Hematopoietic multipotent progenitor cell treated with erythropoietin and hydrocortisone succinate and interleukin-3 and kit ligand, for 8 days (in vitro differentiated cells): ENCODE measurements at regions not wholly inside any gene's neighbourhood (a gene's known extent, or its start where the extent isn't known, plus 50 kb on each side); places are given as distances from the start of the nearest gene placed in this dataset.

Experiments used
- DNase-seq: peaks from one replicate; pipeline ENCODE4 v3.0.0-alpha.2; 2015

GRCh38 chr4:163622379-163623035 is 128.0 kb downstream of the TMA16 start:
- no peak for DNase-seq

DNA sequence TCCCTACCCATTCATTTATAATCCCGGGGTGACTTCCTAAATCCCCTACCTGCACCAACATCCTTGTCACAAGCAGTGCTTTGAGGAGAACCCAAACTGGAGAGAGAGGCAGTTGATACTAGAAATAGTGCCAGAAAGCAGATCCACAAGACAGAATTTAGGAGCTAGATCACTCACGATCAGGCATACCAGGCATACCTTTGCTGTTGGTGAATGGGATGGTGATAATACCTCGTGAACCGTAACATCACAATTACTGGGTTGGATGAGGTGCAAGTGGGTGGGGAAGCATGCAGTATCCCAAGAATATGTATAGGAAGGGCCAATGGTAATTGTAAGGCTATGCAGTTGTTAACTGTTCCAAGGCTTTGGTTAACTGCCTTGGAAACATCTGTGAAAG is 129.3 kb downstream of the TMA16 start:
- no peak for DNase-seq

- DNase-seq, result no peak
Observed at GRCh38 chr4:163624727-163625126, 130.2 kb downstream of the TMA16 start.

GRCh38 chr4:163631288-163631687 is 136.8 kb downstream of the TMA16 start:
- DNase-seq, result no peak

DNA sequence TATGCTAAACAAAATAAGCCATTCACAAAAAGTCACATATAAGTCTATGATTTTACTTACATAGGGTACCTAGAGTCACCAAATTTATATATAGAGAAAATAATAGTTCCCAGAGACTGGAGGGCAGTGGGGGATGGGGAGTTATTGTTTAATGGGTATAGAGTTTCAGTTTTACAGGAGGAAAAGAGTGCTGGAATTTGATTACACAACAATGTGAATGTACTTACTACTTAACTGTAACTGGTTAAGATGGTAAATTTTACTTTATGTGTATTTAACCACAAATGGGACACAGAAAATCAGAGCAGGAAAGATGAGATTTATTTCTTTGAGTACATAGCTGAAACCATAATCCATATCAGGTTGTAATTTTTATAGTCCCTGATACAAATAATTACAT is 144.4 kb downstream of the TMA16 start:
- no peak for DNase-seq

- no peak for DNase-seq
Observed at GRCh38 chr4:163649557-163650091, 155.1 kb downstream of the TMA16 start.

- DNase-seq, result no peak
Observed at GRCh38 chr4:163651761-163652160, 157.3 kb downstream of the TMA16 start.

- no peak for DNase-seq
Observed at GRCh38 chr4:163654621-163655020, 160.1 kb downstream of the TMA16 start.

DNA sequence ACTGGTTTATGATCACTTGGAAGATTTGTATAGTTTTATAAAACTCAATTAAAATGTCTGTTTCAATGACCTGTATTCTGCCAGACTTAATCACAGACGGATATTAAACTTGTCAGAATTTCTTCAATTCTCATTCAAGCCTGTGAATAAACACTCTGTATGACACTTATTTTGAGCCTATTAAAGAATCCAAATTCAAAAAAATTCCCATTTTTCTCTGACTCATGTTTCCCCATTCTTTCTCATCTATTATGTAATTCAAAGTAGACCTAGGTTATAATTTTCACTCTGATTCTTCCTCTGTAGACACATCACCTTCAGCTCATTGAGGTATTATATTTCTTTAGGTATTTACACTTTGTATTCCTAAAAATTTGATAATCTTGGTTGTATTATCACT is 166.1 kb downstream of the TMA16 start:
- no peak for DNase-seq

GRCh38 chr4:163662768-163663167 is 168.3 kb downstream of the TMA16 start:
- no peak for DNase-seq

- no peak for DNase-seq
Observed at GRCh38 chr4:163663454-163664225, 169.2 kb downstream of the TMA16 start.

- no peak for DNase-seq
Observed at GRCh38 chr4:163665101-163665500, 170.6 kb downstream of the TMA16 start.

GRCh38 chr4:163665521-163666331 is 171.2 kb downstream of the TMA16 start:
- DNase-seq, result no peak

DNA sequence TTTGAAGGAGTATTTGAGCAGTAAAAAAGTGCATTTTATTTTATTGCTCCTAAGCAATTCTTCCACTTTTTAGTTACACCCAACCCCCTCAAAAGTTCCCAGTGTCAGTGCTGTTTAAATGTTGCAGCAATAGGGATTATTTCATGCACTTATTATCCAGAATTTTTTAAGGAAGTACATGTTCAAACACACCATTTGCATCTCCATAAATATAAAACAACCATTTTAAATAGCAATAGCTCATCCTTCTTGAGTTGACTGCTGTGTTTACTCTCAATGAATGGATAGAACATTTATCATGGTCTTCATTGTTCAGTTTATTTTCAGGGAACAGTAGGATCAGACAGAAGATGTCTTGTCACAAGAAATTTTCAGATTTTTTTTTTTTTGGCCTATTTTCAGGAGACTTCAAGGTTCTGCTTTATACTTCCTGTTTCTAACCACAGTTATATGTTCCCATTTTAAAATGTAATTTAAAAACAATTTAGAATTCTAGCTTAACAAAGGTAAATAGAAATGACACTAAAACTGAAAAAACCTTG is 171.9 kb downstream of the TMA16 start:
- DNase-seq, result no peak

GRCh38 chr4:163672751-163673150 is 178.3 kb downstream of the TMA16 start:
- no peak for DNase-seq

DNA sequence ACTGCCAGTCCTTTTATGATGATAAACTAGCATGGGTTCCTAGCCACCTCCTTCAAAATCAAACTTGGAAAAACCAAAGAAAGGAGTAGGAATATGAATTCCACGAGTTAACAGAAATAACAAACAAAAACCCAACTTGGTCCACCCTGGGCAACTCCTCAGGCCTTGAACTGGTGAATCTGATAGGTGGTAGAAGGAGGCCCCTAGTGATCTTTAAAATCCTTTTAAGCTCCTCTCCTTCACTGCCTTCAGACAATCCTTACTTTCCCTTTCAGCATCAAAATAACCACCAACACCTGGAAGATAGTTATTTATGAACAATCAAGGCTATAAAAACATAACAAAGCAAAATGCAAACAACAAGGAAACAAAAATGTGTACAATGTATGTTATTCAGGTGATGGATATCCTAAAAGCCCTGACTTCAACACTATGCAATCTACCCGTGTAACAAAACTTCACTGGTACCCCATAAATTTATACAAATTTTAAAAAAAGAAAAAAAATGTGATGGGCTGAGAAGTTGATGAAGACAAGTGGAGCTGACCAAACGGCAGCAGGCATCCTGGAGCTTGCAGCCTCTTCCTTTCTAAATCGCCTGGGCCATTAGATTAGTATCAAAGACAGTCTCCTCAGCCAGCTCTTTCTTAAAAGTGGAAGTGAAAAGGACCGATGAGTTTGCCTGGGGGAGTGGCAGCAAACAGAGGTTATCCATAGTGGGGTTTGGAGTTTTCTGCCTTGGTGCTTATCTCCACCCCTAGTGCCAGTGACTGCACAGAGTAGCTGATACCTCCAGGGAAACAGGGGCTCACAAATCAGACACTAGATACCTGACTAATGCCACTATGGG is 179.6 kb downstream of the TMA16 start:
- no peak for DNase-seq

GRCh38 chr4:163679189-163679588 is 184.7 kb downstream of the TMA16 start:
- DNase-seq, result no peak

DNA sequence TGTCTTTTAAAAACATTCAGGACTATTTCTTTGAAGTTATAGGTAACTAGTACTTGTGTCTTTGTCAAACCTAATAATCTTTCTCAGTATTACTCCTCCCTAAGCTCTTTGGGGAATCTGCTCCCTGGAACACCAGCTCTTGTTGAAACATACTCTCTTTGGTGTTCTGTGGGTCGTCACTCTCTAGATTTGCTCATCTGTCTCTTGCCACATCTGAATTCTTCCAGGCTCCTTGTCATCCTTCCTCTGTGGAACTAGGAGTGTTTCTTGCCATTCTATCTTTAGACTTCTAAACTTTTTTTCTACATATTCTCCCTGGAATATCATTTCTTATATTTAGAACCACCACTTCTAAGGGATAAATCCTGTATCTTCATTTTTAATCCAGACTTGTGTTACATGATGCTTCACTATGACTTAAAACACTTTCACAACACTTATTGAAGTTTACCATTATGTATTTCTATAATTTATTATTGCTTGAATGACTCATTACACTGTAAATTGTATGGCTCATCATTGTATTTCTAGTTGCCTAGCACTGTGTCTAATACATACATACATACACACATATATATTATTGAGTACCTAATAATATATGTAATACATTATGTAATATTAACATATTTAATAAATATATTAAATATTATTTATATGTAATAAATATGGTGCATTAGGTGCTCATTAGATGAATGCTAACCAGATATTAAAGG is 186.1 kb downstream of the TMA16 start:
- no peak for DNase-seq

DNA sequence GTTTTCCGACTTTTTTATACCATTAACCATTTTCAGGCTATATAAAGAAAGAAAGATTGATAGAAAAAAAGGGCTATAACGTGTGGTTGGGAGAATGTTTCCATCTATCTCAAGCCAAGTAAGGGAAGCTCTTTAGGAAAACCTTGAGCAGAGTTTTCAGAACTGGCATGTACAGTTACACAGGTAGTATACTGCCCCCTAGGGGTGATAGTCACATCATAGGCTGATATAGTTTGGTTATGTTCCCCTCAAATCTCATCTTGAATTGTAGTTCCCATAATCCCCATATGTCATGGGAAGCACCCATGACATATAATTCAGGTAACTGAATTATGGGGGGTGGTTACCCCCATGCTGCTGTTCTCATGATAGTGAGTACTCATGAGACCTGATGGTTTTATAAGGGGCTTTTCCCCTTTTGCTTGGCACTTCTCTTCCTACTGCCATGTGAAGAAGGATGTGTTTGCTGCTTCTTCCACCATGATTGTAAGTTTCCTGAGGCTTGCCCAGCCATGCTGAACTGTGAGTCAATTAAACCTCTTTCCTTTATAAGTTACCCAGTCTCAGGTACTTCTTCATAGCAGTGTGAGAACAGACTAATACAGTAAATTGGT is 186.8 kb downstream of the TMA16 start:
- peak; percentile 65 for DNase-seq

GRCh38 chr4:163688856-163689255 is 194.4 kb downstream of the TMA16 start:
- no peak for DNase-seq

GRCh38 chr4:163693211-163693610 is 198.7 kb downstream of the TMA16 start:
- no peak for DNase-seq
